Neural cell (in vitro differentiated cells): ENCODE measurements at regions not wholly inside any gene's neighbourhood (a gene's known extent, or its start where the extent isn't known, plus 50 kb on each side); places are given as distances from the start of the nearest gene placed in this dataset.

ENCODE experiments used
- H2AFZ ChIP-seq: fragments of 200-600, 300-800 bp; sonication (generic), shearing (Covaris generic); 2 replicates; pipeline ENCODE4 v1.6.0; 2014; ENCODE audit warnings: low read depth, mild to moderate bottlenecking, antibody characterized with exemption, low read length, moderate library complexity
- H3F3A ChIP-seq: fragments of 200-600 bp; shearing (Covaris generic); 2 replicates; pipeline ENCODE4 v1.6.1; 2016; ENCODE audit warnings: mild to moderate bottlenecking, moderate library complexity, mixed read lengths, antibody characterized with exemption, low read length; ENCODE audit not compliant: insufficient read depth, poor library complexity, severe bottlenecking
- H3K27ac ChIP-seq: fragments of 200-600, 300-800 bp; sonication (generic), shearing (Covaris generic); 2 replicates; pipeline ENCODE4 v1.5.1; 2014; ENCODE audit warnings: mild to moderate bottlenecking, low read length, moderate library complexity
- H3K27me3 ChIP-seq: fragments of 300-800, 200-600 bp; sonication (generic), shearing (Covaris generic); 2 replicates; pipeline ENCODE4 v1.6.0; 2014; ENCODE audit warnings: mild to moderate bottlenecking, low read depth, low read length, moderate library complexity; ENCODE audit not compliant: insufficient read depth
- H3K36me3 ChIP-seq: fragments of 300-800, 200-600 bp; sonication (generic), shearing (Covaris generic); 2 replicates; pipeline ENCODE4 v1.5.1; 2014; ENCODE audit warnings: mild to moderate bottlenecking, antibody characterized with exemption, low read length, moderate library complexity; ENCODE audit not compliant: insufficient read depth
- H3K4me2 ChIP-seq: fragments of 300-800, 200-600 bp; sonication (generic), shearing (Covaris generic); 2 replicates; pipeline ENCODE4 v1.6.0; 2014; ENCODE audit warnings: mild to moderate bottlenecking, low read length
- H3K4me3 ChIP-seq: fragments of 300-800, 200-600 bp; sonication (generic), shearing (Covaris generic); 2 replicates; pipeline ENCODE4 v1.5.1; 2014; ENCODE audit warnings: mild to moderate bottlenecking, low read length, moderate library complexity
- H3K79me2 ChIP-seq: fragments of 200-600 bp; shearing (Covaris generic); replicated peaks from 2 replicates; pipeline ENCODE4 v1.6.0; 2014; ENCODE audit warnings: mild to moderate bottlenecking, low read length, moderate library complexity; ENCODE audit not compliant: insufficient read depth
- H3K9ac ChIP-seq: fragments of 300-800, 200-600 bp; sonication (generic), shearing (Covaris generic); 2 replicates; pipeline ENCODE4 v1.6.1; 2016; ENCODE audit warnings: mild to moderate bottlenecking, low read length, mixed read lengths
- H3K9me2 ChIP-seq: fragments of 200-600 bp; shearing (Covaris generic); 2 replicates; pipeline ENCODE4 v1.6.1; 2016; ENCODE audit warnings: mild to moderate bottlenecking, low read length, mixed read lengths; ENCODE audit not compliant: insufficient read depth
- H3K9me3 ChIP-seq: fragments of 200-600, 300-800 bp; sonication (generic), shearing (Covaris generic); 2 replicates; pipeline ENCODE4 v1.6.1; 2016; ENCODE audit warnings: mild to moderate bottlenecking, mixed run types, low read length, moderate library complexity, mixed read lengths
- H4K20me1 ChIP-seq: fragments of 200-600 bp; shearing (Covaris generic); 2 replicates; pipeline ENCODE4 v1.6.1; 2016; ENCODE audit warnings: mild to moderate bottlenecking, mixed run types; ENCODE audit not compliant: insufficient read depth
- EP300 ChIP-seq: fragments of 450-650 bp; conservative IDR thresholded peaks from 2 replicates; pipeline ENCODE4 v1.6.1; 2014; ENCODE audit warnings: antibody characterized with exemption, mild to moderate bottlenecking, moderate library complexity; ENCODE audit not compliant: poor library complexity, severe bottlenecking
- EZH2 ChIP-seq: fragments of 200-600, 300-800 bp; shearing (Covaris generic), sonication (generic); IDR thresholded peaks from 2 replicates; pipeline ENCODE4 v1.6.1; 2014; ENCODE audit warnings: antibody characterized with exemption, low read length, borderline replicate concordance, mild to moderate bottlenecking; ENCODE audit not compliant: insufficient read depth, poor library complexity, severe bottlenecking
- MXI1 ChIP-seq: fragments of 450-650 bp; conservative IDR thresholded peaks from 2 replicates; pipeline ENCODE4 v1.6.1; 2014; ENCODE audit warnings: antibody characterized with exemption, mild to moderate bottlenecking; ENCODE audit not compliant: poor library complexity, severe bottlenecking
- POLR2AphosphoS5 ChIP-seq: IDR thresholded peaks from 2 replicates; pipeline ENCODE4 v1.6.1; 2012
- RAD21 ChIP-seq: fragments of 450-650 bp; conservative IDR thresholded peaks from 2 replicates; pipeline ENCODE4 v1.6.1; 2014; ENCODE audit warnings: antibody characterized with exemption, mild to moderate bottlenecking, moderate library complexity
- SMC3 ChIP-seq: fragments of 450-650 bp; conservative IDR thresholded peaks from 2 replicates; pipeline ENCODE4 v1.6.1; 2014; ENCODE audit warnings: antibody characterized with exemption, mild to moderate bottlenecking, moderate library complexity; ENCODE audit not compliant: poor library complexity
- TAF1 ChIP-seq: IDR thresholded peaks from 2 replicates; pipeline ENCODE4 v1.6.1; 2012; ENCODE audit warnings: low read depth
- TF ChIP-seq, protein P1 (sequence below): fragments of 450-650 bp; IDR thresholded peaks from 2 replicates; pipeline ENCODE4 v1.5.1; 2014; ENCODE audit warnings: antibody characterized with exemption, mild to moderate bottlenecking, moderate library complexity; ENCODE audit not compliant: poor library complexity, severe bottlenecking
- TF ChIP-seq, protein P2 (sequence below): IDR thresholded peaks from 2 replicates; pipeline ENCODE4 v1.6.1; 2012; ENCODE audit warnings: borderline replicate concordance

DNA sequence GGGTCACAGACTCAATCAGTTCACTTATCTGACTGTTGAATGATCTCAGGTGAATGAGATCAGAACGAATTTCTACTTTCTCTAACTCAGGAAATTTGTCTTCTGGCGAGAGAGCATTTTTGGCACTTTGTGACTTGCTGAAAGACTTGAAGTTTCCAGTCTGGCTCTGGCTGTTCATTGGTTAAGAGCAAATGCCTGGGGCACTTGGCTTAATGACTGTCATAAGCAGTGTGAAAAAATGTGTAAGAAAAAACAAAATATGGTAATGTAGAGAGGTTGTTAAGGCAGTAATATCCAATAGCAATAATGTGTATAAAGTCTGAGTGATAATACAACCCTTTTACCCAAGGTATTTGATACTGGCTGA is 71.3 kb upstream of the PGRMC2 start:
- Histone ChIP-seq H4K20me1 (no peaks in the 10 kb centered on the region), H3K9me3 (no peaks in the 10 kb centered on the region), H3K9me2 (no peaks in the 10 kb centered on the region), H3K36me3 (no peaks in the 10 kb centered on the region), H3K79me2 (no peaks in the 10 kb centered on the region), H2AFZ (no peak overlapping the region), H3K4me2 (no peak overlapping the region), H3K9ac (no peak overlapping the region), H3K27me3 (no peaks in the 10 kb centered on the region), H3K27ac (no peak overlapping the region), H3F3A (no peaks in the 10 kb centered on the region), H3K4me3 (no peak overlapping the region)
- TF ChIP-seq EP300 (no peak), SMC3 (no peak), RAD21 (no peak), POLR2AphosphoS5 (no peak), TAF1 (no peak), EZH2 (no peak), MXI1 (no peak)
- TF ChIP-seq, protein P1, sequence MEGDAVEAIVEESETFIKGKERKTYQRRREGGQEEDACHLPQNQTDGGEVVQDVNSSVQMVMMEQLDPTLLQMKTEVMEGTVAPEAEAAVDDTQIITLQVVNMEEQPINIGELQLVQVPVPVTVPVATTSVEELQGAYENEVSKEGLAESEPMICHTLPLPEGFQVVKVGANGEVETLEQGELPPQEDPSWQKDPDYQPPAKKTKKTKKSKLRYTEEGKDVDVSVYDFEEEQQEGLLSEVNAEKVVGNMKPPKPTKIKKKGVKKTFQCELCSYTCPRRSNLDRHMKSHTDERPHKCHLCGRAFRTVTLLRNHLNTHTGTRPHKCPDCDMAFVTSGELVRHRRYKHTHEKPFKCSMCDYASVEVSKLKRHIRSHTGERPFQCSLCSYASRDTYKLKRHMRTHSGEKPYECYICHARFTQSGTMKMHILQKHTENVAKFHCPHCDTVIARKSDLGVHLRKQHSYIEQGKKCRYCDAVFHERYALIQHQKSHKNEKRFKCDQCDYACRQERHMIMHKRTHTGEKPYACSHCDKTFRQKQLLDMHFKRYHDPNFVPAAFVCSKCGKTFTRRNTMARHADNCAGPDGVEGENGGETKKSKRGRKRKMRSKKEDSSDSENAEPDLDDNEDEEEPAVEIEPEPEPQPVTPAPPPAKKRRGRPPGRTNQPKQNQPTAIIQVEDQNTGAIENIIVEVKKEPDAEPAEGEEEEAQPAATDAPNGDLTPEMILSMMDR: no peak
- TF ChIP-seq, protein P2, sequence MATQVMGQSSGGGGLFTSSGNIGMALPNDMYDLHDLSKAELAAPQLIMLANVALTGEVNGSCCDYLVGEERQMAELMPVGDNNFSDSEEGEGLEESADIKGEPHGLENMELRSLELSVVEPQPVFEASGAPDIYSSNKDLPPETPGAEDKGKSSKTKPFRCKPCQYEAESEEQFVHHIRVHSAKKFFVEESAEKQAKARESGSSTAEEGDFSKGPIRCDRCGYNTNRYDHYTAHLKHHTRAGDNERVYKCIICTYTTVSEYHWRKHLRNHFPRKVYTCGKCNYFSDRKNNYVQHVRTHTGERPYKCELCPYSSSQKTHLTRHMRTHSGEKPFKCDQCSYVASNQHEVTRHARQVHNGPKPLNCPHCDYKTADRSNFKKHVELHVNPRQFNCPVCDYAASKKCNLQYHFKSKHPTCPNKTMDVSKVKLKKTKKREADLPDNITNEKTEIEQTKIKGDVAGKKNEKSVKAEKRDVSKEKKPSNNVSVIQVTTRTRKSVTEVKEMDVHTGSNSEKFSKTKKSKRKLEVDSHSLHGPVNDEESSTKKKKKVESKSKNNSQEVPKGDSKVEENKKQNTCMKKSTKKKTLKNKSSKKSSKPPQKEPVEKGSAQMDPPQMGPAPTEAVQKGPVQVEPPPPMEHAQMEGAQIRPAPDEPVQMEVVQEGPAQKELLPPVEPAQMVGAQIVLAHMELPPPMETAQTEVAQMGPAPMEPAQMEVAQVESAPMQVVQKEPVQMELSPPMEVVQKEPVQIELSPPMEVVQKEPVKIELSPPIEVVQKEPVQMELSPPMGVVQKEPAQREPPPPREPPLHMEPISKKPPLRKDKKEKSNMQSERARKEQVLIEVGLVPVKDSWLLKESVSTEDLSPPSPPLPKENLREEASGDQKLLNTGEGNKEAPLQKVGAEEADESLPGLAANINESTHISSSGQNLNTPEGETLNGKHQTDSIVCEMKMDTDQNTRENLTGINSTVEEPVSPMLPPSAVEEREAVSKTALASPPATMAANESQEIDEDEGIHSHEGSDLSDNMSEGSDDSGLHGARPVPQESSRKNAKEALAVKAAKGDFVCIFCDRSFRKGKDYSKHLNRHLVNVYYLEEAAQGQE: no peak

DNA sequence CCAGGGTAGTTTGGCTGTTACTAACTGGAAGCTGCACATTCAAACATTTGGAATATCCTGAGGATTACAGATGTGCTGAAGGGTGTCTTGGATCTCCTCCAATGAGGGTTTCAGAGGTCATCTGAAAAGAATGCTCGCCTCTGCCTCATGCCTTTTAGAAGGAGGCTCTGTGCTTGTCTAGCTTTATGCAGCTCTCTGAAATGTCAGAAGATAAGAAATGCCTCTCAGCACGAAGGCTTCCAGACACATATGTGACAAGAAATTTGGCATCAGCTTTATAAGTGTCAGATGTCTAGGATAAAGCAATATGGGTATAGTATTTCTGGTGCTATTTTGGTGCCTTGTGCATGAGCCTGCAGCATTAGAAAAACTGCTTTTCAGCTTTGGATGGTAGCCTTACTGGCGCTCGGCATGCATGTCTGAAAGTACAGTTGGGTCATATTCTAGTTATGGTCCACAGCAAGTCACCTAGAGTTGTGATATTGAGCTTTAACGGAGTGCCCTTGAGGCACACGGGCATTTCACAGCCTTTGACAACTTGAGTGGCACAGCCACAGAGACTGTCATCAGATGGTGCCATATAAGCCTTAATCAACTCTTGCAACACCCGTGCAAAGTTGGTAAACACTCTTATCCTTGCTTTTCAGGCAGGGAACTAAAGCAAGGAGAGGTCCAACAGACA is 70.8 kb upstream of the PGRMC2 start:
- Histone ChIP-seq H3K4me2 (no peak overlapping the region), H3F3A (no peaks in the 10 kb centered on the region), H3K36me3 (no peaks in the 10 kb centered on the region), H3K9me3 (no peaks in the 10 kb centered on the region), H2AFZ (no peak overlapping the region), H3K9me2 (no peaks in the 10 kb centered on the region), H3K4me3 (no peak overlapping the region), H3K9ac (no peak overlapping the region), H4K20me1 (no peaks in the 10 kb centered on the region), H3K27me3 (no peaks in the 10 kb centered on the region), H3K27ac (no peak overlapping the region), H3K79me2 (no peaks in the 10 kb centered on the region)
- TF ChIP-seq, protein P2: no peak
